ENCODE measurements at regions not wholly inside any gene's neighbourhood (a gene's known extent, or its start where the extent isn't known, plus 50 kb on each side); places are given as distances from the start of the nearest gene placed in this dataset.

- TF ChIP-seq, protein P1, sequence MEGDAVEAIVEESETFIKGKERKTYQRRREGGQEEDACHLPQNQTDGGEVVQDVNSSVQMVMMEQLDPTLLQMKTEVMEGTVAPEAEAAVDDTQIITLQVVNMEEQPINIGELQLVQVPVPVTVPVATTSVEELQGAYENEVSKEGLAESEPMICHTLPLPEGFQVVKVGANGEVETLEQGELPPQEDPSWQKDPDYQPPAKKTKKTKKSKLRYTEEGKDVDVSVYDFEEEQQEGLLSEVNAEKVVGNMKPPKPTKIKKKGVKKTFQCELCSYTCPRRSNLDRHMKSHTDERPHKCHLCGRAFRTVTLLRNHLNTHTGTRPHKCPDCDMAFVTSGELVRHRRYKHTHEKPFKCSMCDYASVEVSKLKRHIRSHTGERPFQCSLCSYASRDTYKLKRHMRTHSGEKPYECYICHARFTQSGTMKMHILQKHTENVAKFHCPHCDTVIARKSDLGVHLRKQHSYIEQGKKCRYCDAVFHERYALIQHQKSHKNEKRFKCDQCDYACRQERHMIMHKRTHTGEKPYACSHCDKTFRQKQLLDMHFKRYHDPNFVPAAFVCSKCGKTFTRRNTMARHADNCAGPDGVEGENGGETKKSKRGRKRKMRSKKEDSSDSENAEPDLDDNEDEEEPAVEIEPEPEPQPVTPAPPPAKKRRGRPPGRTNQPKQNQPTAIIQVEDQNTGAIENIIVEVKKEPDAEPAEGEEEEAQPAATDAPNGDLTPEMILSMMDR (IDR thresholded peaks at IDR 0.05): no peak
- Histone ChIP-seq H3K4me3 (no peak overlapping the region), H3K9me3 (no peaks in the 10 kb centered on the region), H3K27me3 (peaks cover 0 to 9% of the 10 kb centered on the region in 2 donors), H3K27ac (no peak overlapping the region), H3K4me1 (no peaks in the 10 kb centered on the region), H3K36me3 (no peaks in the 10 kb centered on the region)
- DNase-seq: no peak
- intact Hi-C loops (cut with DNase I; ENCODE audit: low total_unique reads): no loop called here
Observed at GRCh38 chr20:48208176-48208575, 422.9 kb upstream of the SULF2 start.

DNA sequence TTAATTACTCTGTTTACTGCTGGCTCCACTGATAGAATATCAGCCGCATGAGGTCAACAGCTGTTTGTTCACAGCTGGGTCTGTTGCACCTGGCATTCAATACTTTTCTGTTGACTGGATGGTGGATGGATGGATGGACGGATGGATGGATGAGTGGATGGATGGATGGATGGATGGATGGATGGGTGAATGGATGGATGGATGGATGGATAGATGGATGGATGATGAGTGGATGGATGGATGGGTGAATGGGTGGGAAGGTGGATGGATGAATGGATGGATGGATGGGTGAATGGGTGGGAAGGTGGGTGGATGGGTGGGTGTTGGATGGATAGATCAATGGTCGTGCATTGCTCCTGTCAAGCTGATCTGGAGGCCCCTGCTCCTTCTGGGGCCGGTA, 422.2 kb upstream of the SULF2 start:
- Histone ChIP-seq H3K27ac (no peak overlapping the region), H3K36me3 (no peaks in the 10 kb centered on the region), H3K4me1 (no peaks in the 10 kb centered on the region), H3K9me3 (no peaks in the 10 kb centered on the region), H3K27me3 (peaks cover 0 to 9% of the 10 kb centered on the region in 2 donors), H3K4me3 (no peak overlapping the region)
- intact Hi-C loops (cut with DNase I; ENCODE audit: low total_unique reads): no loop called here
- no peak for DNase-seq
- TF ChIP-seq, protein P1 (IDR thresholded peaks at IDR 0.05): no peak

GRCh38 chr20:48205786-48206185, 420.5 kb upstream of the SULF2 start:
- Histone ChIP-seq H3K4me3 (no peak overlapping the region), H3K9me3 (no peaks in the 10 kb centered on the region), H3K4me1 (no peaks in the 10 kb centered on the region), H3K27me3 (peaks cover 0 to 10% of the 10 kb centered on the region in 2 donors), H3K27ac (no peak overlapping the region), H3K36me3 (no peaks in the 10 kb centered on the region)
- no peak for DNase-seq
- intact Hi-C loops (cut with DNase I; ENCODE audit: low total_unique reads): no loop called here
- TF ChIP-seq, protein P1 (IDR thresholded peaks at IDR 0.05): no peak

- peaks cover 0 to 10% of the 10 kb centered on the region in 2 donors for H3K27me3 ChIP-seq
- H3K4me1 ChIP-seq: no peaks in the 10 kb centered on the region
- TF ChIP-seq, protein P1 (IDR thresholded peaks at IDR 0.05): no peak
- no peak for DNase-seq
- intact Hi-C loops (cut with DNase I; ENCODE audit: low total_unique reads): no loop called here
- no peak overlapping the region for H3K4me3 ChIP-seq
- H3K9me3 ChIP-seq: no peaks in the 10 kb centered on the region
- no peaks in the 10 kb centered on the region for H3K36me3 ChIP-seq
- H3K27ac ChIP-seq: no peak overlapping the region
Observed at GRCh38 chr20:48205281-48205782, 420.1 kb upstream of the SULF2 start.

- intact Hi-C loops (cut with DNase I; ENCODE audit: low total_unique reads): no loop called here
Observed at GRCh38 chr20:48204499-48204898, 419.2 kb upstream of the SULF2 start.

More at GRCh38 chr20:48204499-48204898, 419.2 kb upstream of the SULF2 start:
- DNase-seq: no peak
- H3K36me3 ChIP-seq: no peaks in the 10 kb centered on the region
- H3K9me3 ChIP-seq: no peaks in the 10 kb centered on the region
- H3K27ac ChIP-seq: no peak overlapping the region
- TF ChIP-seq, protein P1 (IDR thresholded peaks at IDR 0.05): no peak
- peaks cover 0 to 7% of the 10 kb centered on the region in 2 donors for H3K27me3 ChIP-seq
- no peaks in the 10 kb centered on the region for H3K4me1 ChIP-seq
- H3K4me3 ChIP-seq: no peak overlapping the region
